HEK293 (cell line): ENCODE measurements at regions not wholly inside any gene's neighbourhood (a gene's known extent, or its start where the extent isn't known, plus 50 kb on each side); places are given as distances from the start of the nearest gene placed in this dataset.

Experiments
- CTCF ChIA-PET: fragments of 350-600 bp; formaldehyde crosslinking; extraction: SDS; loops from one replicate; lab custom pipeline; 2021; ENCODE audit warnings: antibody characterized with exemption; lab: Yijun Ruan, JAX
- POLR2A ChIA-PET: fragments of 300-600 bp; formaldehyde crosslinking; extraction: SDS; loops from one replicate; lab custom pipeline; 2020; ENCODE audit warnings: antibody characterized with exemption, inconsistent platforms; lab: Yijun Ruan, JAX
- H3K27ac ChIP-seq: fragments of 200-500 bp; sonication (Bioruptor generic); 2 replicates; pipeline ENCODE4 v1.5.1; 2014; ENCODE audit warnings: low read depth, low read length, control low read depth, inconsistent platforms; ENCODE audit errors: extremely low read depth
- H3K36me3 ChIP-seq, 2 experiments: fragments of 200-500 bp in 1 of 2; sonication (Bioruptor generic) in 1 of 2; 1 replicate in 1 of 2; 2 replicates in 1 of 2; pipeline ENCODE4 v1.5.1; 2014 to 2017; ENCODE audit warnings: inconsistent platforms in 2 of 2, low read length in 2 of 2; ENCODE audit not compliant: control insufficient read depth in 2 of 2, insufficient read depth in 1 of 2
- H3K4me1 ChIP-seq: fragments of 200-500 bp; sonication (Bioruptor generic); 2 replicates; pipeline ENCODE4 v1.5.1; 2014; ENCODE audit warnings: mild to moderate bottlenecking, low read length, inconsistent platforms; ENCODE audit not compliant: control insufficient read depth, insufficient read depth
- H3K4me3 ChIP-seq: 2 replicates; pipeline ENCODE4 v1.5.1; 2011; ENCODE audit warnings: low read depth, mild to moderate bottlenecking, control low read depth, low read length, moderate library complexity
- H3K9me3 ChIP-seq: fragments of 200-500 bp; sonication (Bioruptor generic); 2 replicates; pipeline ENCODE4 v1.5.1; 2014; ENCODE audit warnings: low read depth, low read length, inconsistent platforms; ENCODE audit not compliant: control insufficient read depth, insufficient read depth
- IKZF3 ChIP-seq: fragments of 450-650 bp; IDR thresholded peaks from 2 replicates; pipeline ENCODE4 v1.5.0; 2018; ENCODE audit warnings: missing biosample characterization, mild to moderate bottlenecking, missing genetic modification characterization, moderate library complexity
- KLF10 ChIP-seq: fragments of 450-650 bp; IDR thresholded peaks from 2 replicates; pipeline ENCODE4 v1.5.1; 2018; ENCODE audit warnings: missing biosample characterization, mild to moderate bottlenecking, missing genetic modification characterization
- KLF7 ChIP-seq: fragments of 450-650 bp; formaldehyde crosslinking; IDR thresholded peaks from 2 replicates; pipeline ENCODE4 v1.5.1; 2016; ENCODE audit warnings: missing biosample characterization, missing genetic modification characterization, borderline replicate concordance
- KLF8 ChIP-seq: fragments of 450-650 bp; formaldehyde crosslinking; IDR thresholded peaks from 2 replicates; pipeline ENCODE4 v1.5.1; 2016; ENCODE audit warnings: missing biosample characterization, missing genetic modification characterization
- MYNN ChIP-seq: fragments of 450-650 bp; formaldehyde crosslinking; IDR thresholded peaks from 2 replicates; pipeline ENCODE4 v1.5.1; 2016; ENCODE audit warnings: missing biosample characterization, missing genetic modification characterization, borderline replicate concordance
- SP2 ChIP-seq: fragments of 450-650 bp; formaldehyde crosslinking; IDR thresholded peaks from 2 replicates; pipeline ENCODE4 v1.5.1; 2016; ENCODE audit warnings: missing biosample characterization, missing genetic modification characterization
- ZBTB7A ChIP-seq: fragments of 450-650 bp; formaldehyde crosslinking; IDR thresholded peaks from 2 replicates; pipeline ENCODE4 v1.5.1; 2016; ENCODE audit warnings: low read depth, missing biosample characterization, missing genetic modification characterization
- ZNF302 ChIP-seq: fragments of 450-650 bp; formaldehyde crosslinking; IDR thresholded peaks from 2 replicates; pipeline ENCODE4 v1.5.1; 2016; ENCODE audit warnings: missing biosample characterization, missing genetic modification characterization, low read depth
- ZNF350 ChIP-seq: fragments of 450-650 bp; formaldehyde crosslinking; IDR thresholded peaks from 2 replicates; pipeline ENCODE4 v1.5.0; 2017; ENCODE audit warnings: missing biosample characterization, mild to moderate bottlenecking, missing genetic modification characterization
- ZNF354C ChIP-seq: fragments of 450-650 bp; formaldehyde crosslinking; IDR thresholded peaks from 2 replicates; pipeline ENCODE4 v1.5.1; 2016; ENCODE audit warnings: missing biosample characterization, missing genetic modification characterization, low read depth, borderline replicate concordance
- ZNF510 ChIP-seq: fragments of 450-650 bp; formaldehyde crosslinking; IDR thresholded peaks from 2 replicates; pipeline ENCODE4 v1.5.1; 2018; ENCODE audit warnings: mild to moderate bottlenecking, missing genetic modification characterization, missing biosample characterization; ENCODE audit not compliant: insufficient replicate concordance
- ZNF654 ChIP-seq: fragments of 450-650 bp; formaldehyde crosslinking; IDR thresholded peaks from 2 replicates; pipeline ENCODE4 v1.5.1; 2016; ENCODE audit warnings: low read depth, missing biosample characterization, missing genetic modification characterization
- ZNF658 ChIP-seq: fragments of 450-650 bp; formaldehyde crosslinking; IDR thresholded peaks from 2 replicates; pipeline ENCODE4; 2016; ENCODE audit warnings: missing biosample characterization, missing genetic modification characterization
- ZNF768 ChIP-seq: fragments of 450-650 bp; formaldehyde crosslinking; IDR thresholded peaks from 2 replicates; pipeline ENCODE4 v1.5.1; 2018; ENCODE audit warnings: missing biosample characterization, mild to moderate bottlenecking, missing genetic modification characterization
- ZNF791 ChIP-seq: fragments of 450-650 bp; formaldehyde crosslinking; IDR thresholded peaks from 2 replicates; pipeline ENCODE4 v1.5.1; 2016; ENCODE audit warnings: missing biosample characterization, missing genetic modification characterization
- TF ChIP-seq, protein P1 (sequence below): fragments of 450-650 bp; formaldehyde crosslinking; IDR thresholded peaks from 2 replicates; pipeline ENCODE4 v1.5.1; 2016; ENCODE audit warnings: missing biosample characterization, missing genetic modification characterization, low read depth
- TF ChIP-seq, protein P2 (sequence below): fragments of 450-650 bp; formaldehyde crosslinking; IDR thresholded peaks from 2 replicates; pipeline ENCODE4 v1.5.1; 2016; ENCODE audit warnings: missing biosample characterization, missing genetic modification characterization
- TF ChIP-seq, protein P3 (sequence below): fragments of 450-650 bp; formaldehyde crosslinking; IDR thresholded peaks from 2 replicates; pipeline ENCODE4 v1.5.1; 2016; ENCODE audit warnings: missing biosample characterization, missing genetic modification characterization
- TF ChIP-seq, protein P4 (sequence below): fragments of 450-650 bp; formaldehyde crosslinking; IDR thresholded peaks from 2 replicates; pipeline ENCODE4 v1.5.1; 2016; ENCODE audit warnings: missing biosample characterization, missing genetic modification characterization, low read depth
- TF ChIP-seq, protein P5 (sequence below): fragments of 450-650 bp; formaldehyde crosslinking; IDR thresholded peaks from 2 replicates; pipeline ENCODE4 v1.5.1; 2016; ENCODE audit warnings: missing biosample characterization, missing genetic modification characterization
- TF ChIP-seq, protein P6 (sequence below): fragments of 450-650 bp; formaldehyde crosslinking; IDR thresholded peaks from 2 replicates; pipeline ENCODE4 v1.5.1; 2016; ENCODE audit warnings: missing biosample characterization, missing genetic modification characterization, borderline replicate concordance
- TF ChIP-seq, protein P7 (sequence below): fragments of 450-650 bp; formaldehyde crosslinking; IDR thresholded peaks from 2 replicates; pipeline ENCODE4 v1.5.1; 2017; ENCODE audit warnings: missing biosample characterization, missing genetic modification characterization

DNA sequence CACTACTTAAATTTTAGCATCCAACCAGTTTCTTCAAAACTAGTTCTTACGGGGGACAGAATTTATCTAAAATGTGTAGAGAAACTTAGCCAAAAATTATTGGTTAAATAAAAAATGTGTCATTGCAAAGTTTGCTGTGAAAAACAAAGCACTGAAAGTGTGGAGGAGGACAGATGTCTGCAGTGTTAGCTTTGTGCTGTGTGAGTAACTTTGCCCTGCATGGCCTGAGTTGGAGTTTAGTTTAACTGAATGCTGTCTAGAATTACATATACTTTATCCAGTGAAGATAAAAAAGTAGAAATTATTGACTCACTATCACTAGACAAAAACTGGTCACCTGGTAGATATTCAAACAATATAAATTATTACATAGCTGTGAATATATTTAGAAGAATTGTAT, 1225.2 kb upstream of the CELF4 start:
- H3K27ac ChIP-seq: no peak overlapping the region
- POLR2A ChIA-PET: no interaction called here
- TF ChIP-seq ZNF654 (tag by site-specific recombination) (no peak), ZBTB7A (tag by site-specific recombination) (no peak), IKZF3 (no peak), KLF7 (tag by site-specific recombination) (no peak), MYNN (tag by site-specific recombination) (no peak), ZNF791 (tag by site-specific recombination) (no peak), ZNF354C (tag by site-specific recombination) (no peak), SP2 (tag by site-specific recombination) (no peak), KLF10 (no peak), ZNF510 (tag by site-specific recombination) (no peak)
- TF ChIP-seq, protein P1, sequence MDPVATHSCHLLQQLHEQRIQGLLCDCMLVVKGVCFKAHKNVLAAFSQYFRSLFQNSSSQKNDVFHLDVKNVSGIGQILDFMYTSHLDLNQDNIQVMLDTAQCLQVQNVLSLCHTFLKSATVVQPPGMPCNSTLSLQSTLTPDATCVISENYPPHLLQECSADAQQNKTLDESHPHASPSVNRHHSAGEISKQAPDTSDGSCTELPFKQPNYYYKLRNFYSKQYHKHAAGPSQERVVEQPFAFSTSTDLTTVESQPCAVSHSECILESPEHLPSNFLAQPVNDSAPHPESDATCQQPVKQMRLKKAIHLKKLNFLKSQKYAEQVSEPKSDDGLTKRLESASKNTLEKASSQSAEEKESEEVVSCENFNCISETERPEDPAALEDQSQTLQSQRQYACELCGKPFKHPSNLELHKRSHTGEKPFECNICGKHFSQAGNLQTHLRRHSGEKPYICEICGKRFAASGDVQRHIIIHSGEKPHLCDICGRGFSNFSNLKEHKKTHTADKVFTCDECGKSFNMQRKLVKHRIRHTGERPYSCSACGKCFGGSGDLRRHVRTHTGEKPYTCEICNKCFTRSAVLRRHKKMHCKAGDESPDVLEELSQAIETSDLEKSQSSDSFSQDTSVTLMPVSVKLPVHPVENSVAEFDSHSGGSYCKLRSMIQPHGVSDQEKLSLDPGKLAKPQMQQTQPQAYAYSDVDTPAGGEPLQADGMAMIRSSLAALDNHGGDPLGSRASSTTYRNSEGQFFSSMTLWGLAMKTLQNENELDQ (tag by site-specific recombination): no peak
- TF ChIP-seq, protein P2, sequence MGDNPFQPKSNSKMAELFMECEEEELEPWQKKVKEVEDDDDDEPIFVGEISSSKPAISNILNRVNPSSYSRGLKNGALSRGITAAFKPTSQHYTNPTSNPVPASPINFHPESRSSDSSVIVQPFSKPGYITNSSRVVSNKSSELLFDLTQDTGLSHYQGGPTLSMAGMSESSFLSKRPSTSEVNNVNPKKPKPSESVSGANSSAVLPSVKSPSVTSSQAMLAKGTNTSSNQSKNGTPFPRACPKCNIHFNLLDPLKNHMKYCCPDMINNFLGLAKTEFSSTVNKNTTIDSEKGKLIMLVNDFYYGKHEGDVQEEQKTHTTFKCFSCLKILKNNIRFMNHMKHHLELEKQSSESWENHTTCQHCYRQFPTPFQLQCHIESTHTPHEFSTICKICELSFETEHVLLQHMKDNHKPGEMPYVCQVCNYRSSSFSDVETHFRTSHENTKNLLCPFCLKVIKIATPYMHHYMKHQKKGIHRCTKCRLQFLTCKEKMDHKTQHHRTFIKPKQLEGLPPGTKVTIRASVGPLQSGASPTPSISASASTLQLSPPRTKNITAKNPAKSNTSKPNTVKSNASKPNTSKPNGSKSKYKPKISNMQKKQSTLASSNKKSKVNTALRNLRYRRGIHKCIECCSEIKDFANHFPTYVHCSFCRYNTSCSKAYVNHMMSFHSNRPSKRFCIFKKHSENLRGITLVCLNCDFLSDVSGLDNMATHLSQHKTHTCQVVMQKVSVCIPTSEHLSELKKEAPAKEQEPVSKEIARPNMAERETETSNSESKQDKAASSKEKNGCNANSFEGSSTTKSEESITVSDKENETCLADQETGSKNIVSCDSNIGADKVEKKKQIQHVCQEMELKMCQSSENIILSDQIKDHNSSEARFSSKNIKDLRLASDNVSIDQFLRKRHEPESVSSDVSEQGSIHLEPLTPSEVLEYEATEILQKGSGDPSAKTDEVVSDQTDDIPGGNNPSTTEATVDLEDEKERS (tag by site-specific recombination): no peak
- TF ChIP-seq, protein P3, sequence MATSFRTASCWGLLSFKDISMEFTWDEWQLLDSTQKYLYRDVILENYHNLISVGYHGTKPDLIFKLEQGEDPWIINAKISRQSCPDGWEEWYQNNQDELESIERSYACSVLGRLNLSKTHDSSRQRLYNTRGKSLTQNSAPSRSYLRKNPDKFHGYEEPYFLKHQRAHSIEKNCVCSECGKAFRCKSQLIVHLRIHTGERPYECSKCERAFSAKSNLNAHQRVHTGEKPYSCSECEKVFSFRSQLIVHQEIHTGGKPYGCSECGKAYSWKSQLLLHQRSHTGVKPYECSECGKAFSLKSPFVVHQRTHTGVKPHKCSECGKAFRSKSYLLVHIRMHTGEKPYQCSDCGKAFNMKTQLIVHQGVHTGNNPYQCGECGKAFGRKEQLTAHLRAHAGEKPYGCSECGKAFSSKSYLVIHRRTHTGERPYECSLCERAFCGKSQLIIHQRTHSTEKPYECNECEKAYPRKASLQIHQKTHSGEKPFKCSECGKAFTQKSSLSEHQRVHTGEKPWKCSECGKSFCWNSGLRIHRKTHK (tag by site-specific recombination): no peak
- TF ChIP-seq, protein P4, sequence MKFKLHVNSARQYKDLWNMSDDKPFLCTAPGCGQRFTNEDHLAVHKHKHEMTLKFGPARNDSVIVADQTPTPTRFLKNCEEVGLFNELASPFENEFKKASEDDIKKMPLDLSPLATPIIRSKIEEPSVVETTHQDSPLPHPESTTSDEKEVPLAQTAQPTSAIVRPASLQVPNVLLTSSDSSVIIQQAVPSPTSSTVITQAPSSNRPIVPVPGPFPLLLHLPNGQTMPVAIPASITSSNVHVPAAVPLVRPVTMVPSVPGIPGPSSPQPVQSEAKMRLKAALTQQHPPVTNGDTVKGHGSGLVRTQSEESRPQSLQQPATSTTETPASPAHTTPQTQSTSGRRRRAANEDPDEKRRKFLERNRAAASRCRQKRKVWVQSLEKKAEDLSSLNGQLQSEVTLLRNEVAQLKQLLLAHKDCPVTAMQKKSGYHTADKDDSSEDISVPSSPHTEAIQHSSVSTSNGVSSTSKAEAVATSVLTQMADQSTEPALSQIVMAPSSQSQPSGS (tag by site-specific recombination): no peak
- TF ChIP-seq, protein P5, sequence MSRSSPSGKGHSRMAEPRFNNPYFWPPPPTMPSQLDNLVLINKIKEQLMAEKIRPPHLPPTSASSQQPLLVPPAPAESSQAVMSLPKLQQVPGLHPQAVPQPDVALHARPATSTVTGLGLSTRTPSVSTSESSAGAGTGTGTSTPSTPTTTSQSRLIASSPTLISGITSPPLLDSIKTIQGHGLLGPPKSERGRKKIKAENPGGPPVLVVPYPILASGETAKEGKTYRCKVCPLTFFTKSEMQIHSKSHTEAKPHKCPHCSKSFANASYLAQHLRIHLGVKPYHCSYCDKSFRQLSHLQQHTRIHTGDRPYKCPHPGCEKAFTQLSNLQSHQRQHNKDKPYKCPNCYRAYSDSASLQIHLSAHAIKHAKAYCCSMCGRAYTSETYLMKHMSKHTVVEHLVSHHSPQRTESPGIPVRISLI (tag by site-specific recombination): no peak
- TF ChIP-seq, all 188 proteins: peak for 0
- Histone ChIP-seq H3K36me3 (no peaks in the 10 kb centered on the region), H3K4me3 (no peak overlapping the region), H3K4me1 (no peaks in the 10 kb centered on the region), H3K9me3 (no peaks in the 10 kb centered on the region)
- CTCF ChIA-PET: interaction anchor here (0.5 to 0.6 kb wide), 3 partner anchors 44 to 793 kb away, joined by 3 to 4 read pairs (median 3); no protein-coding TSS in a partner anchor

DNA sequence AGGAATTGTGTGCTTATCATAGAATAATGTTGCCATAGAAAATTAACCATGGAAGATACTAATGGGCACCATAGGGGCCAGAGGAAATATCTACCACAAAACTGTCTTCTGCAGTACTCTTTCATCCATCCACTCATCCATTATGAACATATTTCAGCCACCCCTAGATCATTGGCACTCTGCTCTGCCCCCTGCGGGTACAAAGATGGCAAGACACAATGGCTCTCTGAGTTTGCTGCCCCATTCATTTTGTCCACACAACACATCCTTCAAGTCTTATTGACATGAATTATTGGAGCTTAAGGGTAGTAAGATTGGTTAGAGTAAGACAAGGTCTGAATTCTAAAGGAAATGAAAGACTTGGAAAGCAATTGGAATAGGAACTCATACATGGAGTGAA, 1224.7 kb upstream of the CELF4 start:
- no peaks in the 10 kb centered on the region for H3K4me1 ChIP-seq
- no peak overlapping the region for H3K4me3 ChIP-seq
- H3K9me3 ChIP-seq: no peaks in the 10 kb centered on the region
- H3K27ac ChIP-seq: no peak overlapping the region
- CTCF ChIA-PET: interaction anchor here (0.5 to 0.7 kb wide), 3 partner anchors 207 to 794 kb away, joined by 3 to 4 read pairs (median 3); no protein-coding TSS in a partner anchor
- POLR2A ChIA-PET: no interaction called here
- H3K36me3 ChIP-seq: no peaks in the 10 kb centered on the region
- TF ChIP-seq, protein P6, sequence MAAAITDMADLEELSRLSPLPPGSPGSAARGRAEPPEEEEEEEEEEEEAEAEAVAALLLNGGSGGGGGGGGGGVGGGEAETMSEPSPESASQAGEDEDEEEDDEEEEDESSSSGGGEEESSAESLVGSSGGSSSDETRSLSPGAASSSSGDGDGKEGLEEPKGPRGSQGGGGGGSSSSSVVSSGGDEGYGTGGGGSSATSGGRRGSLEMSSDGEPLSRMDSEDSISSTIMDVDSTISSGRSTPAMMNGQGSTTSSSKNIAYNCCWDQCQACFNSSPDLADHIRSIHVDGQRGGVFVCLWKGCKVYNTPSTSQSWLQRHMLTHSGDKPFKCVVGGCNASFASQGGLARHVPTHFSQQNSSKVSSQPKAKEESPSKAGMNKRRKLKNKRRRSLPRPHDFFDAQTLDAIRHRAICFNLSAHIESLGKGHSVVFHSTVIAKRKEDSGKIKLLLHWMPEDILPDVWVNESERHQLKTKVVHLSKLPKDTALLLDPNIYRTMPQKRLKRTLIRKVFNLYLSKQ (tag by site-specific recombination): no peak
- TF ChIP-seq ZNF768 (no peak), ZNF658 (tag by site-specific recombination) (no peak), ZNF350 (no peak), KLF8 (tag by site-specific recombination) (no peak), ZNF302 (tag by site-specific recombination) (no peak)
- TF ChIP-seq, protein P7, sequence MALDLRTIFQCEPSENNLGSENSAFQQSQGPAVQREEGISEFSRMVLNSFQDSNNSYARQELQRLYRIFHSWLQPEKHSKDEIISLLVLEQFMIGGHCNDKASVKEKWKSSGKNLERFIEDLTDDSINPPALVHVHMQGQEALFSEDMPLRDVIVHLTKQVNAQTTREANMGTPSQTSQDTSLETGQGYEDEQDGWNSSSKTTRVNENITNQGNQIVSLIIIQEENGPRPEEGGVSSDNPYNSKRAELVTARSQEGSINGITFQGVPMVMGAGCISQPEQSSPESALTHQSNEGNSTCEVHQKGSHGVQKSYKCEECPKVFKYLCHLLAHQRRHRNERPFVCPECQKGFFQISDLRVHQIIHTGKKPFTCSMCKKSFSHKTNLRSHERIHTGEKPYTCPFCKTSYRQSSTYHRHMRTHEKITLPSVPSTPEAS: no peak
